K562 (cell line): ENCODE measurements at regions not wholly inside any gene's neighbourhood (a gene's known extent, or its start where the extent isn't known, plus 50 kb on each side); places are given as distances from the start of the nearest gene placed in this dataset.

ENCODE experiments used
- ATAC-seq: fragments of 200-7000 bp; cut with Tn5 transposase; 3 replicates; pipeline ENCODE4 v1.9.1; 2020; ENCODE audit warnings: moderate library complexity
- BruUV-seq: library from RNA; stranded (reverse); fragments of 400-500 nt; replicated peaks from 2 replicates; lab custom pipeline; 2021; lab: Mats Ljungman, UMichigan
- CTCF ChIA-PET: fragments of 300-600 bp; formaldehyde crosslinking; extraction: SDS; loops from one replicate; lab custom pipeline; 2021; ENCODE audit warnings: low intra/inter-chr PET ratio; lab: Yijun Ruan, JAX
- POLR2A ChIA-PET: fragments of 300-600, 350-650 bp; sonication (Branson Sonifier 250); formaldehyde crosslinking; extraction: SDS; loops from one replicate; lab custom pipeline; 2021; ENCODE audit warnings: antibody characterized with exemption, inconsistent platforms; lab: Yijun Ruan, JAX
- DNase-seq, 4 experiments: peaks; one replicate each; pipeline versions ENCODE4 v3.0.0 to v3.0.0-alpha.2; 2011 to 2018; ENCODE audit warnings: low spot score in 3 of 4, mixed read lengths in 3 of 4; ENCODE audit errors: extremely low read depth in 1 of 4
- FAIRE-seq: peaks from 2 replicates; lab custom pipeline; 2011; peaks lifted over from hg19 to GRCh38; lab: Jason Lieb, UNC
- H2AFZ ChIP-seq: 2 replicates; pipeline ENCODE4 v1.6.0; 2011; ENCODE audit warnings: low read depth, low read length, control low read depth, inconsistent platforms
- H3K27ac ChIP-seq: fragments of 200-600 bp; 3 replicates; pipeline ENCODE4 v1.8.0; 2011; ENCODE audit warnings: low read depth, mild to moderate bottlenecking, control low read depth, inconsistent platforms, low read length, moderate library complexity, mixed read lengths; ENCODE audit errors: extremely low read depth
- H3K27me3 ChIP-seq, 2 experiments: fragments of 300-600 bp in 1 of 2; 2 replicates in 1 of 2; 3 replicates in 1 of 2; pipeline versions ENCODE4 v1.6.0 to v1.8.0; 2011; ENCODE audit warnings: inconsistent platforms in 2 of 2, low read length in 2 of 2, mild to moderate bottlenecking in 1 of 2, mixed read lengths in 1 of 2, moderate library complexity in 1 of 2; ENCODE audit not compliant: control insufficient read depth in 2 of 2, insufficient read depth in 2 of 2
- H3K36me3 ChIP-seq: fragments of 300-600 bp; 3 replicates; pipeline ENCODE4 v1.8.0; 2011; ENCODE audit warnings: mild to moderate bottlenecking, low read length, inconsistent platforms; ENCODE audit not compliant: control insufficient read depth, insufficient read depth
- H3K4me1 ChIP-seq, 2 experiments: fragments of 200-600 bp in 1 of 2; replicated peaks in 1 of 2; 2 replicates in 1 of 2; 3 replicates in 1 of 2; pipeline versions ENCODE4 v1.5.1 to v1.8.0; 2011; ENCODE audit warnings: inconsistent platforms in 2 of 2, low read length in 2 of 2, mild to moderate bottlenecking in 1 of 2, mixed read lengths in 1 of 2, moderate library complexity in 1 of 2; ENCODE audit not compliant: control insufficient read depth in 2 of 2, insufficient read depth in 2 of 2
- H3K4me2 ChIP-seq: 2 replicates; pipeline ENCODE4 v1.6.1; 2011; ENCODE audit warnings: low read length, control low read depth, inconsistent platforms, mixed read lengths; ENCODE audit not compliant: insufficient read depth
- H3K4me3 ChIP-seq: fragments of 200-600 bp; sonication (generic), shearing (Covaris generic); 2 replicates; pipeline ENCODE4 v1.5.1; 2016; ENCODE audit warnings: control low read depth, inconsistent platforms
- H3K79me2 ChIP-seq: fragments of 200-600 bp; 3 replicates; pipeline ENCODE4 v1.8.0; 2011; ENCODE audit warnings: low read length, inconsistent platforms; ENCODE audit not compliant: control insufficient read depth, insufficient read depth
- H3K9ac ChIP-seq, 2 experiments: 2 replicates each; pipeline versions ENCODE4 v1.6.0 to v1.6.1; 2011; ENCODE audit warnings: low read depth in 2 of 2, low read length in 2 of 2, control low read depth in 1 of 2, inconsistent platforms in 1 of 2, mild to moderate bottlenecking in 1 of 2, mixed read lengths in 1 of 2; ENCODE audit not compliant: insufficient read depth in 1 of 2
- H3K9me1 ChIP-seq: one replicate; pipeline ENCODE4 v1.6.0; 2011; ENCODE audit warnings: inconsistent platforms, mild to moderate bottlenecking, low read length, moderate library complexity; ENCODE audit not compliant: control insufficient read depth, insufficient read depth
- H3K9me3 ChIP-seq: replicated peaks from 2 replicates; pipeline ENCODE4 v1.5.1; 2011; ENCODE audit warnings: low read depth, low read length, inconsistent platforms; ENCODE audit not compliant: control insufficient read depth, insufficient read depth
- H4K20me1 ChIP-seq: replicated peaks from 2 replicates; pipeline ENCODE4 v1.6.1; 2011; ENCODE audit warnings: low read length, inconsistent platforms, mixed read lengths; ENCODE audit not compliant: control insufficient read depth, insufficient read depth
- AFF1 ChIP-seq, 2 experiments: fragments of 450-650 bp; IDR thresholded peaks; 2 replicates each; pipeline ENCODE4 v1.6.1; 2018; ENCODE audit warnings: mild to moderate bottlenecking in 2 of 2, low read depth in 1 of 2; ENCODE audit not compliant: partially characterized antibody in 2 of 2
- ARID3B ChIP-seq: fragments of 250-450 bp; sonication (Bioruptor Pico); IDR thresholded peaks from 2 replicates; pipeline ENCODE4 v1.4.0; 2020; ENCODE audit warnings: borderline replicate concordance
- GTF2A2 ChIP-seq: IDR thresholded peaks from 2 replicates; pipeline ENCODE4 v1.6.1; 2016; ENCODE audit warnings: mild to moderate bottlenecking, missing genetic modification characterization, missing compliant biosample characterization
- KAT2B ChIP-seq: IDR thresholded peaks from one replicate; pipeline ENCODE4 v1.6.1; 2012; ENCODE audit warnings: low read depth, mild to moderate bottlenecking, control low read depth, inconsistent platforms, low read length, moderate library complexity
- KAT7 ChIP-seq: sonication (generic); formaldehyde crosslinking; IDR thresholded peaks from 2 replicates; pipeline ENCODE4 v1.8.0; 2022; ENCODE audit warnings: missing genetic modification reagents, mild to moderate bottlenecking, borderline replicate concordance
- NFRKB ChIP-seq: fragments of 450-650 bp; IDR thresholded peaks from 2 replicates; pipeline ENCODE4 v1.6.1; 2016; ENCODE audit warnings: low read depth
- NR3C1 ChIP-seq: sonication (generic); formaldehyde crosslinking; IDR thresholded peaks from 2 replicates; pipeline ENCODE4 v1.8.1; 2022; ENCODE audit warnings: missing genetic modification reagents
- PHTF2 ChIP-seq: fragments of 250-450 bp; sonication (Bioruptor Pico); IDR thresholded peaks from 2 replicates; pipeline ENCODE4 v1.5.0; 2021; ENCODE audit warnings: mild to moderate bottlenecking
- SRSF1 ChIP-seq: fragments of 200-400 bp; formaldehyde crosslinking; IDR thresholded peaks from 2 replicates; pipeline ENCODE4 v1.6.1; 2017; ENCODE audit warnings: mild to moderate bottlenecking, low read depth, low read length, moderate library complexity
- STAT5A ChIP-seq: IDR thresholded peaks from 2 replicates; pipeline ENCODE4 v1.6.1; 2012; ENCODE audit warnings: low read length, inconsistent platforms, borderline replicate concordance
- TCF3 ChIP-seq: sonication (generic); formaldehyde crosslinking; IDR thresholded peaks from 2 replicates; pipeline ENCODE4 v1.4.0; 2020; ENCODE audit warnings: mild to moderate bottlenecking, missing genetic modification reagents
- ZNF282 ChIP-seq: sonication (generic); formaldehyde crosslinking; IDR thresholded peaks from 2 replicates; pipeline ENCODE4 v1.8.1; 2023; ENCODE audit warnings: missing genetic modification reagents
- ZNF639 ChIP-seq, 2 experiments: fragments of 200-800 bp in 1 of 2; sonication (Bioruptor generic) in 1 of 2; sonication (generic) in 1 of 2; formaldehyde crosslinking in 1 of 2; IDR thresholded peaks in 1 of 2; conservative IDR thresholded peaks in 1 of 2; 2 replicates each; pipeline versions ENCODE4 v1.5.0 to v1.6.1; 2016 to 2020; ENCODE audit warnings: missing compliant biosample characterization in 1 of 2, missing genetic modification characterization in 1 of 2, missing genetic modification reagents in 1 of 2
- ZNF695 ChIP-seq: fragments of 450-650 bp; formaldehyde crosslinking; IDR thresholded peaks from 2 replicates; pipeline ENCODE4 v1.4.0; 2020; ENCODE audit warnings: mild to moderate bottlenecking, moderate library complexity
- WGBS: fragments of 100-300 bp; shearing (Covaris generic); methylation state at CpG from one replicate; pipeline ENCODE4 v1.1.6; 2016; ENCODE audit warnings: low coverage, mixed read lengths; ENCODE audit not compliant: insufficient coverage; ENCODE audit errors: missing lambda C conversion rate; 5-methylcytosine and 5-hydroxymethylcytosine counted together
- in situ Hi-C: fragments of 300-500 bp; cut with MboI; formaldehyde crosslinking; loops from 4 replicates; pipeline ENCODE4 v1.15.0; 2018; ENCODE audit warnings: inconsistent platforms, mixed read lengths
- intact Hi-C: fragments of 100-400 bp; cut with micrococcal nuclease; formaldehyde crosslinking; loops from 2 replicates; pipeline ENCODE4 v1.14.2; 2022

- TF ChIP-seq AFF1 (IDR thresholded peaks at IDR 0.05; ENCODE audit: low read depth in 1 of 2, partially characterized antibody in 2 of 2), result no peak
Measured at GRCh38 chr1:56313560-56313959, 265.8 kb downstream of the PLPP3 start (continued).

GRCh38 chr1:56311766-56312165 is 267.6 kb downstream of the PLPP3 start:
- H3K27ac ChIP-seq, result no peak overlapping the region
- TF ChIP-seq ARID3B (CRISPR knock-in tag) (no peak), TCF3 (CRISPR knock-in tag) (no peak), GTF2A2 (tag) (no peak), ZNF639 (CRISPR knock-in tag; conservative IDR thresholded peaks at IDR 0.05 in 1 of 2, IDR thresholded peaks at IDR 0.05 in 1 of 2) (no peak), NFRKB (no peak), STAT5A (no peak), PHTF2 (CRISPR knock-in tag) (no peak), ZNF695 (CRISPR knock-in tag) (no peak), SRSF1 (no peak), KAT7 (CRISPR knock-in tag) (no peak), NR3C1 (no peak), ZNF282 (CRISPR knock-in tag) (no peak), KAT2B (no peak)
- no peak overlapping the region for H3K9ac ChIP-seq
- CTCF ChIA-PET, result no interaction called here
- H3K9me3 ChIP-seq, result no peaks in the 10 kb centered on the region
- no peaks in the 10 kb centered on the region for H3K9me1 ChIP-seq
- no TSS peak for BruUV-seq
- intact Hi-C loops, result no loop called here
- no peak for FAIRE-seq
- H3K79me2 ChIP-seq, result no peaks in the 10 kb centered on the region
- no peak overlapping the region for H3K4me3 ChIP-seq
- no peaks in the 10 kb centered on the region for H3K36me3 ChIP-seq
- in situ Hi-C loops, result no loop called here
- POLR2A ChIA-PET, result no interaction called here
- 0% methylated on average over 2 of the region's 2 CpGs for WGBS
- H3K27me3 ChIP-seq, result no peaks in the 10 kb centered on the region
- no peak overlapping the region for H3K4me2 ChIP-seq
- no peak for ATAC-seq
- H2AFZ ChIP-seq, result no peak overlapping the region
- H3K4me1 ChIP-seq, result no peaks in the 10 kb centered on the region
- no peak for DNase-seq
- H4K20me1 ChIP-seq, result no peaks in the 10 kb centered on the region
